Stimulated activated CD4-positive, alpha-beta T cell treated with anti-CD3 and anti-CD28 coated beads, Interleukin-12 subunit alpha, Interleukin-12 subunit beta, amount 100 ng/mL, for 24 hours (primary cell): ENCODE measurements at regions not wholly inside any gene's neighbourhood (a gene's known extent, or its start where the extent isn't known, plus 50 kb on each side); places are given as distances from the start of the nearest gene placed in this dataset.

Experiments
- DNase-seq, 2 experiments: peaks; one replicate each; pipeline ENCODE4 v3.0.0-alpha.2; 2020; ENCODE audit warnings: low read depth in 2 of 2

- no peak for DNase-seq
Observed at GRCh38 chr18:42185486-42185885, 230.5 kb downstream of the PIK3C3 start.

GRCh38 chr18:42187611-42188380 is 232.8 kb downstream of the PIK3C3 start:
- no peak for DNase-seq

- DNase-seq, result no peak
Observed at GRCh38 chr18:42190643-42191042, 235.6 kb downstream of the PIK3C3 start.

- no peak for DNase-seq
Observed at GRCh38 chr18:42192251-42193248, 237.5 kb downstream of the PIK3C3 start.

- no peak for DNase-seq
Observed at GRCh38 chr18:42196651-42197050, 241.6 kb downstream of the PIK3C3 start.

GRCh38 chr18:42201137-42201536 is 246.1 kb downstream of the PIK3C3 start:
- DNase-seq, result no peak

- no peak for DNase-seq
Observed at GRCh38 chr18:42211201-42211600, 256.2 kb downstream of the PIK3C3 start.

- DNase-seq, result no peak
Observed at GRCh38 chr18:42222557-42222956, 267.5 kb downstream of the PIK3C3 start.

GRCh38 chr18:42228581-42228980 is 273.5 kb downstream of the PIK3C3 start:
- DNase-seq, result no peak

- DNase-seq, result no peak
Observed at GRCh38 chr18:42229211-42230210, 274.5 kb downstream of the PIK3C3 start.

- DNase-seq, result no peak
Observed at GRCh38 chr18:42230636-42231035, 275.6 kb downstream of the PIK3C3 start.

- DNase-seq, result no peak
Observed at GRCh38 chr18:42231284-42231683, 276.2 kb downstream of the PIK3C3 start.

- no peak for DNase-seq
Observed at GRCh38 chr18:42231796-42232195, 276.8 kb downstream of the PIK3C3 start.

GRCh38 chr18:42233908-42234307 is 278.9 kb downstream of the PIK3C3 start:
- no peak for DNase-seq

GRCh38 chr18:42242758-42243157 is 287.7 kb downstream of the PIK3C3 start:
- DNase-seq, result no peak

GRCh38 chr18:42245137-42245536 is 290.1 kb downstream of the PIK3C3 start:
- DNase-seq, result no peak

- DNase-seq, result no peak
Observed at GRCh38 chr18:42255908-42256765, 301.1 kb downstream of the PIK3C3 start.

GRCh38 chr18:42258301-42258965 is 303.4 kb downstream of the PIK3C3 start:
- DNase-seq, result no peak

- no peak for DNase-seq
Observed at GRCh38 chr18:42261731-42262130, 306.7 kb downstream of the PIK3C3 start.

GRCh38 chr18:42264497-42264896 is 309.5 kb downstream of the PIK3C3 start:
- DNase-seq, result no peak
